IMR-90 (cell line): ENCODE measurements at regions not wholly inside any gene's neighbourhood (a gene's known extent, or its start where the extent isn't known, plus 50 kb on each side); places are given as distances from the start of the nearest gene placed in this dataset.

Experiments used
- BHLHE40 ChIP-seq: fragments of 150-350 bp; IDR thresholded peaks from 2 replicates; pipeline ENCODE4 v1.6.1; 2016; ENCODE audit warnings: mild to moderate bottlenecking, low read depth, low read length
- CHD1 ChIP-seq: IDR thresholded peaks from 2 replicates; pipeline ENCODE4 v1.6.1; 2012; ENCODE audit warnings: low read depth, low read length, improper control_type of control experiment
- NFE2L2 ChIP-seq: fragments of 150-350 bp; IDR thresholded peaks from 2 replicates; pipeline ENCODE4 v1.6.1; 2016; ENCODE audit warnings: low read depth, mild to moderate bottlenecking, low read length
- POLR2A ChIP-seq: IDR thresholded peaks from 2 replicates; pipeline ENCODE4 v1.6.1; 2012; ENCODE audit warnings: mild to moderate bottlenecking, low read depth, low read length
- RAD21 ChIP-seq: IDR thresholded peaks from 2 replicates; pipeline ENCODE4 v1.6.1; 2012; ENCODE audit warnings: low read length, improper control_type of control experiment
- RCOR1 ChIP-seq: IDR thresholded peaks from 2 replicates; pipeline ENCODE4 v1.6.1; 2012; ENCODE audit warnings: mild to moderate bottlenecking, low read length, improper control_type of control experiment; ENCODE audit not compliant: insufficient replicate concordance
- RFX5 ChIP-seq: IDR thresholded peaks from 2 replicates; pipeline ENCODE4 v1.8.0; 2012; ENCODE audit warnings: low read depth, mild to moderate bottlenecking, low read length, moderate library complexity
- SMC3 ChIP-seq: fragments of 150-350 bp; IDR thresholded peaks from 2 replicates; pipeline ENCODE4 v1.6.1; 2016; ENCODE audit warnings: low read depth, mild to moderate bottlenecking, antibody characterized with exemption, low read length, moderate library complexity
- TF ChIP-seq, protein P1 (sequence below): conservative IDR thresholded peaks from 2 replicates; pipeline ENCODE4 v1.5.1; 2012; ENCODE audit warnings: mild to moderate bottlenecking, low read depth, low read length, improper control_type of control experiment
- TF ChIP-seq, protein P2 (sequence below): fragments of 150-350 bp; IDR thresholded peaks from 2 replicates; pipeline ENCODE4 v1.6.1; 2016; ENCODE audit warnings: low read depth, mild to moderate bottlenecking, low read length, moderate library complexity, borderline replicate concordance

DNA sequence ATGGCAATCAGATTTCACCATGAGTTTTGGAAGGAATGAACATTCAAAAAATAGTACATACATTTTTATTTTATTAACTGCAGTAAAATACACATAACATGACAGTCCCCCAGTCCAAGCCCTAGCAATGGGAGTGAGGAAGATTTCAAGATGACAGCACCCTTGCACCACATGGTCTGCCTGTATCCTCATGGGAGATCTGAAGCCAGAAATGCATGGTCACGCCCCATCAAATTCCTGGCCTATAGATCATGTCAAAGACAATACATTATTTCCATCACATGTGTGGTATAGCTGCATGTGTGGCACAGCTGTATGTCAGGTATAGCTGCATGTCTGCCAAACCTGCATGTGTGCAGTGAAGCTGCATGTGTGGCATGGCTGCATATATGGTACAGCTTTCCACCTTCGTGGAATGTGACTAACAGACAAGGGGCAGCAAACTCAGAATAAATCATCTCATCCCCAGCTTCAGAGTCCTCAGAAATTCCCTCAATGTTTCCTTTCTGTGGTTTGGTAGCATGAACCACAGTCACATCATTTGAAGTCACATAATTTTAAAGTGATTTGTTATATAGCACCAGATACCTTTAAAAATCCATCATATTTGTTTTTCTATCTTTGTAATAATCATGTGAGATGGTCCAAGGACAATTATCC lies 518.2 kb upstream of the SOX11 start:
- TF ChIP-seq POLR2A (no peak), RFX5 (no peak), BHLHE40 (no peak), NFE2L2 (no peak), RAD21 (no peak), CHD1 (no peak), RCOR1 (no peak), SMC3 (no peak)
- TF ChIP-seq, protein P1, sequence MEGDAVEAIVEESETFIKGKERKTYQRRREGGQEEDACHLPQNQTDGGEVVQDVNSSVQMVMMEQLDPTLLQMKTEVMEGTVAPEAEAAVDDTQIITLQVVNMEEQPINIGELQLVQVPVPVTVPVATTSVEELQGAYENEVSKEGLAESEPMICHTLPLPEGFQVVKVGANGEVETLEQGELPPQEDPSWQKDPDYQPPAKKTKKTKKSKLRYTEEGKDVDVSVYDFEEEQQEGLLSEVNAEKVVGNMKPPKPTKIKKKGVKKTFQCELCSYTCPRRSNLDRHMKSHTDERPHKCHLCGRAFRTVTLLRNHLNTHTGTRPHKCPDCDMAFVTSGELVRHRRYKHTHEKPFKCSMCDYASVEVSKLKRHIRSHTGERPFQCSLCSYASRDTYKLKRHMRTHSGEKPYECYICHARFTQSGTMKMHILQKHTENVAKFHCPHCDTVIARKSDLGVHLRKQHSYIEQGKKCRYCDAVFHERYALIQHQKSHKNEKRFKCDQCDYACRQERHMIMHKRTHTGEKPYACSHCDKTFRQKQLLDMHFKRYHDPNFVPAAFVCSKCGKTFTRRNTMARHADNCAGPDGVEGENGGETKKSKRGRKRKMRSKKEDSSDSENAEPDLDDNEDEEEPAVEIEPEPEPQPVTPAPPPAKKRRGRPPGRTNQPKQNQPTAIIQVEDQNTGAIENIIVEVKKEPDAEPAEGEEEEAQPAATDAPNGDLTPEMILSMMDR = no peak
- TF ChIP-seq, protein P2, sequence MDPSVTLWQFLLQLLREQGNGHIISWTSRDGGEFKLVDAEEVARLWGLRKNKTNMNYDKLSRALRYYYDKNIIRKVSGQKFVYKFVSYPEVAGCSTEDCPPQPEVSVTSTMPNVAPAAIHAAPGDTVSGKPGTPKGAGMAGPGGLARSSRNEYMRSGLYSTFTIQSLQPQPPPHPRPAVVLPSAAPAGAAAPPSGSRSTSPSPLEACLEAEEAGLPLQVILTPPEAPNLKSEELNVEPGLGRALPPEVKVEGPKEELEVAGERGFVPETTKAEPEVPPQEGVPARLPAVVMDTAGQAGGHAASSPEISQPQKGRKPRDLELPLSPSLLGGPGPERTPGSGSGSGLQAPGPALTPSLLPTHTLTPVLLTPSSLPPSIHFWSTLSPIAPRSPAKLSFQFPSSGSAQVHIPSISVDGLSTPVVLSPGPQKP = no peak
